Bronchial epithelial cell (primary cell): ENCODE measurements at regions not wholly inside any gene's neighbourhood (a gene's known extent, or its start where the extent isn't known, plus 50 kb on each side); places are given as distances from the start of the nearest gene placed in this dataset.
A peak's percentile ranks its signal among the peaks of the same experiment; 100 is the strongest.
"Not testable (repeated sequence)": the region's sequence is repeated elsewhere in the genome, so short reads cannot be mapped to it uniquely, and the experiment has no call there.

Experiments used
- DNase-seq: peaks from one replicate; pipeline ENCODE4 v3.0.0-alpha.2; 2010; ENCODE audit warnings: low read depth
- FAIRE-seq: peaks from 2 replicates; lab custom pipeline; 2011; peaks lifted over from hg19 to GRCh38; lab: Jason Lieb, UNC
- H3K27me3 ChIP-seq: 2 replicates; pipeline ENCODE4 v1.5.1; 2011; ENCODE audit warnings: low read length; ENCODE audit not compliant: control insufficient read depth, insufficient read depth
- H3K36me3 ChIP-seq: 2 replicates; pipeline ENCODE4 v1.5.1; 2011; ENCODE audit warnings: low read length; ENCODE audit not compliant: control insufficient read depth, insufficient read depth
- H3K4me3 ChIP-seq: 2 replicates; pipeline ENCODE4 v1.5.1; 2011; ENCODE audit warnings: mild to moderate bottlenecking, low read depth, low read length, control low read depth
- CTCF ChIP-seq: IDR thresholded peaks from 2 replicates; pipeline ENCODE4 v1.5.1; 2011; ENCODE audit warnings: mild to moderate bottlenecking, moderate library complexity, low read length, control low read depth, inconsistent platforms; ENCODE audit not compliant: insufficient read depth, severe bottlenecking

DNA sequence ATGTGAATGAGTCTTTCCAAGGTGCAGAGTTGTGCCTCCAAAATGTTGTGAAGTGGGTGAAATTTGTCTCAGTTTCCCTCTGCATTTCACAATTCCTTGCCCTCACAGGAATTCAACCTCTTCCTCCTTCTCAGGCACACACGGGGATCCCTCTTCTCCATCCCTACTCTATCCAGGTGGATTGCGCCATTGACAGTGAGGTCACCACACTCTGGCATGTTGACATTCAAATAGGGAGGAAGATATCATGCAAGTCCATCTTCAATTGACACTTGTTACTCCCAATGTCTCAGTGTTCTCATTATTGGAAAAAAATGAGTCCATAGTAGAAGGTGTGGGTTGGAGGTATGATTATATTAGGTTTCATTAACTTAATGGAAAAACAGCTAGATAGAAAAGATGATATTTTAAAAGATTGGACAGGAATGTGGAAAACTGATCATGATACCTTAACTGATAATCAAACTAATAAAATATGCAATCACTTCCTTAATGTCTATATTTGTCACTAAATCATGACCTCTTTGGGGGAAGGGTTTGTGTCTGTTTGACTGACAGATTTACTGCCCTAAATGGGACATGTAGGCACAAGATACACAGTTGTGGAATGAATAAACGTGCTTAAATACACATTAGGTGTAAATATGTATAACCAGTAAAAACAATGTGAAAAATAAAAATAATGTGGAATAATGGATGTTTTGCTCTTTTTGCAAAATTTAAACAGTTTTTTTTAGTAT lies 213.8 kb upstream of the SLC8A1 start:
- no peak for FAIRE-seq
- peak; percentile 3 for DNase-seq
- no peaks in the 10 kb centered on the region for H3K36me3 ChIP-seq
- no peak overlapping the region for H3K4me3 ChIP-seq
- no peak for TF ChIP-seq CTCF
- H3K27me3 ChIP-seq: no peaks in the 10 kb centered on the region

DNA sequence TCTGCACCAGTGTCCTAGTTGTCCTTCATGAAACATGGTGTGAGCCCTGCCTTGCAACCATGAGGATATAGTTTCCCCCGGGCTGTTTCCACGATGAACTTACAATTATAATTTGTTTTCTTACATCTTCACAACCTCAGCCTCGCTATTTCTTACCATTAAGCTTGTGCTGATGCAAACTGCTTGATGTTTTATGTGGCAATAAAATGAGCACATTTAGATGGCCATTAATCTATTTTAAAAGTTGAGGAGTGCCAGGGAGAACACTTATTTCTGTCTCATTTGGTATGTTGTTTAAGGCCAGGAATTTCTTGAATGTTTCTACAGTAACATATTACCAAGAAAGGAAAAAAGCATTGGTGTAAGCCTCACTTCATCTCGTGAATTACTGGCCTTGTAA lies 214.5 kb upstream of the SLC8A1 start:
- FAIRE-seq: no peak
- Histone ChIP-seq H3K27me3 (no peaks in the 10 kb centered on the region), H3K36me3 (no peaks in the 10 kb centered on the region), H3K4me3 (no peak overlapping the region)
- no peak for TF ChIP-seq CTCF
- DNase-seq: no peak

DNA sequence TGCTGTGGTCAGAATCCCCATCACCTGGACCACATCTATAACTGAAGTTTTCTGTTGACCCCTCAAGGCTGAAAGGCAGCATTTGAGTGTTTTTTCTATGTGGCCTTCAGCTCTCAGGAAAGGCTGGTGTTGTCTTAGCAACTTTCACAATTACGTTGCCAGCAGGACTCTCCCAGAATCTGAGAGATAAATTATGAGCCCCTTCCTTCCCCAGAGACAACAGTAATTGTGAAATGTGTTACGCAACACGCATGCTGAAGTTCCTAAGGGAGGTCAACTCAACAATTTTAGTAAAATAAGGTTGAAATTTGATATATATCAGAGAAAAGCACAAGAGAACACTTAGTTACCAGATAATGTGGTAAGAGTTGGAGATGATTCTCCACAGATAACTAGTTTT lies 216.5 kb upstream of the SLC8A1 start:
- Histone ChIP-seq H3K4me3 (no peak overlapping the region), H3K36me3 (no peaks in the 10 kb centered on the region), H3K27me3 (no peaks in the 10 kb centered on the region)
- no peak for FAIRE-seq
- TF ChIP-seq CTCF: no peak
- DNase-seq: no peak

GRCh38 chr2:40676134-40676790 lies 224.4 kb upstream of the SLC8A1 start:
- DNase-seq, H3K36me3 ChIP-seq, H3K27me3 ChIP-seq, FAIRE-seq, H3K4me3 ChIP-seq: not testable (repeated sequence)

DNA sequence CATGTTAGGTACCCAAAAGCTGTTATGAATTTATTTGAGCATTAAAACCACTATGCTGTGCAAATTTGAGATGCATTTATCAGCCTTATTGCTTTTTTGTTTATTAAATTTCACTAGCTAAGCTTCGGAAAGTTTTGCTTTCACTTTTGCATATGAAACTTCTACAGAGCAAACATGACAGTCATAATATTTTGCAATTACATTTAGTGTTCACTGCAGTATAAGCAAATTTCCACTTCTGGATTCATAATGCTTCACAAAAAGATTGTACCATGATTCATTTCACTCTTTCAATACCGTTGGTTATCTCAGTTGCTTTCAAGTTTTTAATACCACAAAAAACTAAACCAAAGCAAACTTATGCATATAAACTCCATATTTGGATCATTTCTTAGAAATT lies 228.7 kb upstream of the SLC8A1 start:
- no peaks in the 10 kb centered on the region for H3K36me3 ChIP-seq
- DNase-seq (peak; percentile 3), FAIRE-seq (no peak)
- H3K27me3 ChIP-seq: no peaks in the 10 kb centered on the region
- H3K4me3 ChIP-seq: no peak overlapping the region
- TF ChIP-seq CTCF: no peak

DNA sequence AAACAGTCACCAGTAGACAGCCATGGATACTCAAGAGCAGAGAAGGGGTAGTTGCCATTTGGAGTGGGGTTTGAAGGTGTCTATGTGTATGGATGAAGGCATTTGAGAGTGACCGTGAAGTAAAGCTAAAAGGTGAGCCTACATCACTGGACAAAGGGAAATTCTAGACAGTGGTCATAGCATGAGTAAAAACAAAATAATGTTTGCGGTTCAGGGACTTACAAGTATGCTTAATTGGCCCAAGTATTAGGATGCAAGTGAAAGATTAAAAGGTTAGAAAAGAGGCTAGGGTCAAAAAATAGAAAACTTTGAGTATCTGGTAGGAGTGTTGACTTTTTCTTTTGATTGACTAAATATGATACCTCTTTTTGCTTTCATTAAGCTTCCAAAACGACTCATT lies 238.1 kb upstream of the SLC8A1 start:
- no peak for FAIRE-seq
- Histone ChIP-seq H3K27me3 (no peaks in the 10 kb centered on the region), H3K36me3 (no peaks in the 10 kb centered on the region), H3K4me3 (no peak overlapping the region)
- DNase-seq: no peak
- TF ChIP-seq CTCF: no peak
